CD4-positive, alpha-beta T cell treated with Interleukin-15 for 4 hours (primary cell): ENCODE measurements at regions not wholly inside any gene's neighbourhood (a gene's known extent, or its start where the extent isn't known, plus 50 kb on each side); places are given as distances from the start of the nearest gene placed in this dataset.

Source experiments
- DNase-seq: peaks from one replicate; pipeline ENCODE4 v3.0.0-alpha.2; 2020; ENCODE audit warnings: low spot score

- DNase-seq = no peak
These were observed 147.3 kb upstream of the UBE2E2 start for GRCh38 chr3:23055733-23056376.

DNA sequence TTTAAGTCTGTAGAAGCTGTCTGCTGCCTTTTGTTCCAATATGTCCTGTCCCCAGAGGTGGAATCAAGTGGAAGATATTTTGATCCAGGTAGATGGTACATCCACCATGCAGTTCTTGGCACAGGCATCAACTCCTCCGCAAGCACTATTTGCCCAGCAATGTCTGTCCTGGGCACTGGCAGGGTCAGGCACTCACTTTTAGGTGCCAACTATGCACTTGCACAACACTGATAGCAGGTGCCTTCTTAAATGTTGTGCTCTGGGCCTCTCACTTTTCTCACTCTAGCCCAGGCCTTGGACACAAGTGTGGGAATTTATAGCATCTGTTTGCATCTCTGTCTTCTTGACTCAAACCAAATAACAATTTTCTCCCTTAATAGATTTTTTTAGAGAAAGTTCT is 140.5 kb upstream of the UBE2E2 start:
- DNase-seq = no peak

- DNase-seq = no peak
These were observed 140.1 kb upstream of the UBE2E2 start for GRCh38 chr3:23062982-23063381.

GRCh38 chr3:23067116-23067515 is 136.0 kb upstream of the UBE2E2 start:
- no peak for DNase-seq

GRCh38 chr3:23068016-23068728 is 135.0 kb upstream of the UBE2E2 start:
- DNase-seq = no peak

- DNase-seq = no peak
These were observed 131.8 kb upstream of the UBE2E2 start for GRCh38 chr3:23071296-23071695.

GRCh38 chr3:23071758-23072157 is 131.4 kb upstream of the UBE2E2 start:
- DNase-seq = no peak

GRCh38 chr3:23072693-23073092 is 130.4 kb upstream of the UBE2E2 start:
- DNase-seq = no peak

DNA sequence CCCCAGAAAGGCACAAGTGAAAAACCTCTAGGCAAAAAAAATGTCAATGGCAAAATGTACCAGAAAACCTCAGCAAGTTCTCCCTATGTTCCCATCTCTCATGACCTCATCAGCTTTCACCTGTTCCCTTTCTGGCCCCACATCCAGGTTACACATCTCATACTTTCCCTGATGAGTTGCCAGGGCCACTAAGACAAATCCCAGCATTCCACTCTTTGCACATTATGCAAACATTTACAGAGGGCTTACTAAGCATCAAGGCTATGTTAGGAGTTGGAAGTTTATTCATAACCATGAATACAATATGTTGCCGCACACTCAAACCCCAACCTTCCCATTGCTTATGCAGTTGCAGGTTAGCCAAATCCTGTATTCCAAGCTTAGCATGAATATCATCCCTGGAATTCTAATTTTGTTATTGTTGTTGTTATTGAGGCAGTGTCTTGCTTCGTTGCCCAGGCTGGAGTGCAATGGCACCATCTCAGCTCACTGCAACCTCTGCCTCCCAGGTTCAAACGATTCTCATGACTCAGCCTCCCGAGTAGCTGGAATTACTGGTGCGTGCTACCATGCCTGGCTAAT is 129.3 kb upstream of the UBE2E2 start:
- no peak for DNase-seq

DNA sequence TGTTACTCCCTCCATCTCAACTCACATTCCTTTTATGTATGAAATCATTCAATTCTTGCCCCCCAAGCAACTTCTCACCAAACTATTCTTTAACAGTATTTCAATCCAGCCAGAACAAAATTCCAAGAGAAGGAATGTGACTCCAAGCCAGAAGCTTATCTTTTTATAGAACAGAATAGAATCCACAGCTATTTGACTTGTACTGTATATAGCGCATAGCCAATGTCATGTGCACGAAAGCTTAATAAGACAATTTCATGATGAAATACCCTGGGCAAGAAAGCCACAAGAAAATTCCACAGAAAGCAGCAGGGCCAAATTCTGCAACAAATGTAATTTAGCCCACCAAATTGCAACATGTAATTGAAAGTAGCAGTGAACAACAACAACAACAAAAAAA is 127.6 kb upstream of the UBE2E2 start:
- no peak for DNase-seq

- DNase-seq = no peak
These were observed 126.7 kb upstream of the UBE2E2 start for GRCh38 chr3:23076437-23076836.

- DNase-seq = no peak
These were observed 126.0 kb upstream of the UBE2E2 start for GRCh38 chr3:23077126-23077525.

DNA sequence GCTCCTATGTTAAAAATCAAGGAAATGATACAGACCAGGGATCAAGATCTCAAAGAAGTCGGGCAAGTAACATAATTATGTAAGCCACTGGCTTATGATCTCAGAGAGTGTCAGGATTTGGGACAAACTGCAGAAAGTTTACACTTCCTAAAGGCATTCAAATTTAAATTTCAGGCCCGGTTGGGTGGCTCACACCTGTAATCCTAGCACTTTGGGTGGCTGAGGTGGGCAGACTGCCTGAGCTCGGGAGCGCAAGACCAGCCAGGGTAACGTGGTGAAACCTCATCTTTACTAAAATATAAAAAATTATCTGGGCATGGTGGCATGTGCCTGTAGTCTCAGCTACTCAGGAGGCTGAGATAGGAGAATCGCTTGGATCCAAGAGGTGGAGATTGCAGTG is 124.4 kb upstream of the UBE2E2 start:
- no peak for DNase-seq

DNA sequence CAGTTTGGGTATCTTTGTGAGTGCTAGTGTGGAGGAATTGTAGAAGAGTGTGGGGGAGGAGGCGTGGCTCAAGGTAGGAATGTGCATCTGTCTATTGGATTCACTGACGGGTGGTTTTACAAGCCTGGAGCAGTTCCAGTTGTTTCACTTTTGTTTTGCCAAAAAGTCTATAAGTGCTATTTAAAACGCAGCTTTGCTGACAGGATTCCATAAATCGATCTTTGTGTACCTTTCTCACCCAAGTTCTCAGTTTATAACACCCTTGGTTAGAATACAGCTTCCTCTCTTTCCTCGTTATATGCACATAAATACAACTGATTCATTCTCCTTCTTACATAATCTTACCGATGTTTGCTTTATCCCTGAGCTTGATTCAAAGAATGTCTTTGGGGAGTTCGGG is 123.2 kb upstream of the UBE2E2 start:
- no peak for DNase-seq

GRCh38 chr3:23083701-23084100 is 119.4 kb upstream of the UBE2E2 start:
- DNase-seq = no peak

DNA sequence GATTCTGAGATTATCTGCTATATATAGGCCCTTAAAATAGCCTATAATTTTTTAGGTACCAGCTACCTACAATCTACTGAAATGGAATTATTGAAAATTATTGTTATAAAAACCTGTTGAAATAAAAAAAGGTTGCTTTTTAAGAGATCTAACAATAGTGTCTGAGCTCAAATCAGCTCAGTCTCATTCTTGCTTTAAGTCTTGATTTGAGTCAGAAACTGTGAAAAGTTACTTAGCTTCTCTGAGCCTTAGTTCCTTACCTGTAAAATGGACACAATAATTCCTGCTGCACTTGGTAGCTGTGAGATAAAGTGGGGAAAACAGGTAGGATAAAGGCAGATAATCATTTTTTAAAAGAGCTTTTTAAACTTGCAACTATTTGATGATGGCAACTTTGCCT is 118.8 kb upstream of the UBE2E2 start:
- DNase-seq = no peak

- no peak for DNase-seq
These were observed 117.9 kb upstream of the UBE2E2 start for GRCh38 chr3:23085261-23085660.

DNA sequence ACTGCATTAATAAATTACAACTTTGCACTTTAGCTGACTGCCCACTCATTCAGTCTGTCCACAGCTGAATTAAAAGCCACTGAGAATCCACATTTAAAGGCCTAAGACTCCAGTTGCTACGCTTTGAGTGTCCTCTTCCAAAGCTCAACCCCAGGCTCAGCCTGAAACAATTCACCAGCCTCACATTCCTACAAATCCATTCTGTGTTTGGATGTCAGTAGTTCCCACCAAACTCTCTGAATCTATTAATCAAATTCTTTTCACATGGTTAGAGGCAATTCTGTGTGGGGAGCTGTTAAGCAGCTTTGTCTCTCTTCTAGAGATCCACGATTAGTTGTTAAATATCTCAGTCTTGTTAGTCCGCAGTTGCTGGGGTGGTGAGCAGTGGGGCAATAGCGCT is 116.8 kb upstream of the UBE2E2 start:
- DNase-seq = no peak

GRCh38 chr3:23086831-23087230 is 116.3 kb upstream of the UBE2E2 start:
- no peak for DNase-seq

DNA sequence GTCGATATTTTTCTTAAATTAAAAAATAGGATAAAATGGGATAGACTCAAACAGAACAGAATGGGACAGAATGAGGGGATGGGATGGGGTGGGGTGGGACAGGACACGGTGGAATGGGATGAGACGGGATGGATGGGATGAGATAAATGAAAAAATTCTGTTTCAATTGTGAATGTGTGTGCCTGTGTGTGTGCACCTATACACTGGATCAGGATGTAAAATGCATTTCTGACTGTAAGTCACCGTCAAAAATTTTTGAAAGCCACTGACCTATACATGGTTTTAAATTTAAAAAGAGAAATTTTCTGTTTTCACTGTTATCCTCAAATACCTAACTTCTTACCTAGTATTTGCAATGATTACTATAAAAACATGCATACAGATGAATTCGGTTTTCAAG is 108.7 kb upstream of the UBE2E2 start:
- no peak for DNase-seq

DNA sequence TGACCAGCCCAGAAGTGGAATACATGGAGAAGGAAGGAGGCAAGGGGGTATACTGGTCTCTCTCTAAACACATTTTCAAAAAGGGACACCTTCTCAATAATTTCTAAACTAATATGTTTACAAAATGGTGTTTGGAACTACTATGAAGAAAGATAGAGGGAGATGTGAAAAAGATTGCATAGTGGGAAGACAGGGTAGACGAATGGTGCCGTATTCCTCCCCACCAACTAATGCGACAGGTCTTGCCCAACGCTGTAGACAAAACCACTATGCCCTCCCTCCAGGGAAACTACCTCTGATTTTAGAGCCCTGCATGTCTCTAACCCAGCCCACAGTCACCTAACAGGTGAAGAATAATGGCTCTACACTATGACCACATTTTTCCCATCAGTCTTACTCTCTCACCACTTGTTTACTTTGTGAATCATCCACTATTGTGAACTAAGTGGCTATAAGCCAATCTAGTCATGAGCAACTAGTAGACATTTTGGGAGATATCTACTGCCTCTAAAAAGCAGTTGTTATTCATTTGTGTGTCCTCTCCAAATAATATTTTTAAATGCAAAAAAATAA is 108.2 kb upstream of the UBE2E2 start:
- no peak for DNase-seq

DNA sequence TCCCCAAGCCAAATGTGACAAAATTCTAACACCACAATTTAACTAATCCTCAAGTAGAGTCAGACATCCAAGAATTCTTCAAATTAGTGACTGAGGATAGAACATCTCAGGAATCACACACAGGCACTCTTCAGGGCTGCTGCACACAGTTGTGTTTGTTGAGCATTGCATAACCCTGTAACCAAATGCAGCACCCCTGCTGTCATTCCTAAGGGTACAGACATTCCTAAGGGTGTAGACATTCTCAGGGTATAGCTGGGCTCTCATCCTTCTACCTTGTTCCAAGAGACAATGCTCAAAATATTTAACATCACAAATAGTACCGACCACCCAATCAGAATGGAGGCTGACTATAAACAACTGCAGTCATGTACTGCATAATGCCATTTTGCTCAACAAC is 107.1 kb upstream of the UBE2E2 start:
- DNase-seq = no peak

- no peak for DNase-seq
These were observed 104.1 kb upstream of the UBE2E2 start for GRCh38 chr3:23099021-23099420.
